Neuron (in vitro differentiated cells): ENCODE measurements at regions not wholly inside any gene's neighbourhood (a gene's known extent, or its start where the extent isn't known, plus 50 kb on each side); places are given as distances from the start of the nearest gene placed in this dataset.
"Not testable (repeated sequence)": the region's sequence is repeated elsewhere in the genome, so short reads cannot be mapped to it uniquely, and the experiment has no call there.

Experiments used
- H2AFZ ChIP-seq: one replicate; pipeline ENCODE4 v1.6.1; 2013; ENCODE audit warnings: low read depth, mild to moderate bottlenecking, inconsistent platforms, low read length, moderate library complexity
- H3K27me3 ChIP-seq: one replicate; pipeline ENCODE4 v1.6.1; 2013; ENCODE audit warnings: low read length; ENCODE audit not compliant: insufficient read depth
- H3K36me3 ChIP-seq: one replicate; pipeline ENCODE4 v1.6.1; 2013; ENCODE audit warnings: low read length; ENCODE audit not compliant: insufficient read depth
- H3K4me1 ChIP-seq: one replicate; pipeline ENCODE4 v1.6.1; 2013; ENCODE audit warnings: low read length; ENCODE audit not compliant: insufficient read depth
- H3K4me3 ChIP-seq: 2 replicates; pipeline ENCODE4 v1.5.1; 2013; ENCODE audit warnings: mild to moderate bottlenecking, low read length, moderate library complexity
- H3K9me3 ChIP-seq: one replicate; pipeline ENCODE4 v1.6.1; 2013; ENCODE audit warnings: low read length

DNA sequence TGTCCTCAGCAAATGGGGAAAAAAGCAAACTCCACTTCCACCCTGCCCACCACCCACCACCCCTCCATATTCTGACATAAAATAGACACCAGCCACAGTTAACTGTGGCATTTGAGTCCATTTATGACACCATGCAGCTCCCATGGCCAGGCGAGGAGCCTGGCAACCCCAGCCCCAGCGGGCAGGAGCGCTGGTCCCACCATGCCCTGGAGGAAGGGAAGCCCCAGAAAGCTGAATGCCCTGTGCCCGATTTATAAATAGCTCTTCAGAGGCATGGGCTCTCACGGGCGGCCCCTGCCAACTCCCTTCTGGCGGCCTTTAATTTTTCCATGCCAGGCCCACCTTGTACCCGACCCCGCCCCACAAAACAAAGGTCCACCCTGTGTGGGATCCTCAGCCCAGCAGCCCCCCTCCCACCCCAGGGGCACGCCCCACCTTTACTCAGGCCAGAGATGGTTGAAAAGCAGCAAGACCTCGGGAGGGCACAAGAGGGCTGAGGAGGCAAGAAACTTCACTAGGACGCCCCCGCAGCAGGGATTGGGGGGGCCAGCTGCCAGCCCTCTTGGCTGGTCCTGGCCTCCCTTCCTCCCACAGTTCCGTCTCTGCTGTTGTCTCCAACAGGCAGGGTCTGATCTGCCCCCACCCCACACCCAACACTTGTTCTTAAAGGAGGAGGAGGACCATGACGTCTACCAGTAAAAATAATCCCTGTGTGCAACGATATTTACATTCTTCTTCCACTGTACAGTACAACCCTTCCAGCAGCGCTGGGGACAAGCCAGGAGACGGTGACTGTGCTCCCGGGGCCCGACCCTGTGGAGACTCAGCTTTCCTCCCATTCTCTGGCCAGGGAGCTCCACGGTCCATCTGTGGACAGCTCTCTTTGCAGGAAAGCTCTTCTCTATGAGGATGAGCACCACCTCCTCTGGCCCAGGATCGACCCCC, 115.6 kb upstream of the CDYL start:
- H3K36me3 ChIP-seq: no peaks in the 10 kb centered on the region
- no peaks in the 10 kb centered on the region for H3K9me3 ChIP-seq
- no peaks in the 10 kb centered on the region for H3K4me1 ChIP-seq
- H3K4me3 ChIP-seq: no peak overlapping the region
- H3K27me3 ChIP-seq: no peaks in the 10 kb centered on the region
- H2AFZ ChIP-seq: no peak overlapping the region

DNA sequence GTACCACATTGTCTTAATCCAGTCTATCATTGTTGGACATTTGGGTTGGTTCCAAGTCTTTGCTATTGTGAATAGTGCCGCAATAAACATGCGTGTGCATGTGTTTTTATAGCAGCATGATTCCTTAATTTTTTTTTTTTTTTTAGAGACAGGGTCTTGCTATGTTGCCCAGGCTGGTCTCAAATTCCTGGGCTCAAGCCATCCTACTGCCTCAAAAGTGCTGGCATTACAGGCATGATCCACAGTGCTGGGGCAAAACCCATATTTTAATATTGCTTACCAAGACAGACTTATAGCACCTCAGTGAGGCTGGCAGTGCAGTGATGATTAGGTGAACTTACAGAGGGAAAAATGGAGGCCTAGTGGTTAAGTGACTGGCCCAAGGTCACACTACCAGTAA, 116.5 kb upstream of the CDYL start:
- not testable (repeated sequence) for H2AFZ ChIP-seq, H3K27me3 ChIP-seq, H3K4me1 ChIP-seq, H3K4me3 ChIP-seq, H3K9me3 ChIP-seq, H3K36me3 ChIP-seq

DNA sequence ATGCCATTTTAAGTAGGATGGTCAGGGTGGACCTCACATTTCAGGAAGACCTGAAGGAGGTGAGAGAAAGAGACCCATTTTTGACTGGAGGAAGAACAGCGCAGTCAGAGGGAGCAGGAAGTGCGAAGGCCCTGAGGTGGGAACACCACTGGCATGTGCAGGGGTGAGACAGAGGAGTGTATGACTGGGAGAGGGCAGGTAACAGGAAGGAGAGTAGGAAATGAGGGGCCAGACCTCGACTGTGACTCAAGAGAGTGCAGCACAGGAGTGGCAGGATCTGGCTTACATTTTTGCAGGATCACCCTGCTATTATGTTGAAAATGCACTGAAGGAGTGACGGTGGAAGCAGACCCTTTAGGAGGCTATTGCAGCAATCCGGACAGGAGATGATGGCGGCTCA, 117.7 kb upstream of the CDYL start:
- no peak overlapping the region for H2AFZ ChIP-seq
- no peak overlapping the region for H3K4me3 ChIP-seq
- no peaks in the 10 kb centered on the region for H3K4me1 ChIP-seq
- no peaks in the 10 kb centered on the region for H3K36me3 ChIP-seq
- H3K9me3 ChIP-seq: no peaks in the 10 kb centered on the region
- H3K27me3 ChIP-seq: no peaks in the 10 kb centered on the region

DNA sequence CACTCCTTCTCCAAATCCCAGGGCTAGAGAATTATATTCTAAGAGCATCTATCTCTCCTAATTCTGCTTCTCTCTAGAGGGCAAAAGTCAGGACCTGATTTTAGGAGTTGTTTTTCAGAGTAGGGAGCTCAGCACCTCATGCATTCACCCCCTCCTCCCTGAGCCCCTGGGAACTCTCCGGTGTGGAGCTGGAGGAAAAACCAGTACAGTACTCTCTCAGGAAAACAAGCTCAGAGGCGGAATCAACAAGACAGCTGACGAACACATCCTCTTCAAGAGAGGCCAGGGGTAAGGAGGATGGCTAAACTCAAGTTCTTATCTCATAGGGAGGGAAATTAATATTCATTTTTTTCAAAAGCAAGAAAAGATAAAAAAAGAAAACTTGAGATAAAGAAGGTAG, 120.1 kb upstream of the CDYL start:
- Histone ChIP-seq H3K27me3 (no peaks in the 10 kb centered on the region), H3K4me1 (no peaks in the 10 kb centered on the region), H3K4me3 (no peak overlapping the region), H2AFZ (no peak overlapping the region), H3K9me3 (no peaks in the 10 kb centered on the region), H3K36me3 (no peaks in the 10 kb centered on the region)

DNA sequence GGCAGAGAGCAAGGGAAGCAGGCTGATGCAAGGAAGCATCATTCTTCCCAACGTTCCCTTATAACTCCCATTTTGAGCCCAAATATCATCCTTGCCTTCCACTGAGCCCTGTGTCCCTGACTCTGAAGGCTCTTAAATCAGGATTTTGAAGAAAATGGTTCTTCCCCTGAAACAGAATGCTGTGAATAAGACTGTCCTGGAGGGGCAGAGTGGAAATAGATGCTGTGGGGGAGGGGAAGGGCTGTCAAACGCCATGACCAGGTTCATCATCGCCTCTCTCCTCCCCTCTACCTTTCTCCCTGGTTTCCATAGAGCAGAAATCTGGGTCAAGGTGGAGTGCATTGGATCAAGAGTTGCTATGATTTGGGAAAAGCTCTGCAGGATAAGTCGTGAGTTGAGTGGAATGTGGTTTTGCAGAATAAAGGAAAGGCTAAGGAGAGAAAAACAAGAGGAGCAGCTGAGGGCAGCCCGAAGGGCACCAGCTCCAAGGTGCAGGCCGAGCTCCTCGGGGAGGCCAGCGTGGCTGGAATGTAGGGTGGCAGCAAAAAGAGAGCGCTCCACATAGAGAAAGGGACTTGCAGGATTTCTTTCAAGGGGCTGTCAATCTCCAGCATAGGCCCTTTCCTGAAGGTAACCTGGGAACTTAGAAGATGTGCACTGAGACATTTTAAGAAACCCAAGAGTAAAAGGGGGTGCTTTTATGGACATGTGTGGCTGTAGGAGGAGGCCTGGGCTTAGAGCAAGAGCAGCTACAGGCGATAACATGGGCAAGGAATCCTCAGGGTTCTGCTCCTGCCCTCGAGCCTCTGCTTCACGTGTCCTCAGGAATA, 120.8 kb upstream of the CDYL start:
- Histone ChIP-seq H2AFZ (no peak overlapping the region), H3K27me3 (no peaks in the 10 kb centered on the region), H3K4me1 (no peaks in the 10 kb centered on the region), H3K4me3 (no peak overlapping the region), H3K9me3 (no peaks in the 10 kb centered on the region), H3K36me3 (no peaks in the 10 kb centered on the region)

DNA sequence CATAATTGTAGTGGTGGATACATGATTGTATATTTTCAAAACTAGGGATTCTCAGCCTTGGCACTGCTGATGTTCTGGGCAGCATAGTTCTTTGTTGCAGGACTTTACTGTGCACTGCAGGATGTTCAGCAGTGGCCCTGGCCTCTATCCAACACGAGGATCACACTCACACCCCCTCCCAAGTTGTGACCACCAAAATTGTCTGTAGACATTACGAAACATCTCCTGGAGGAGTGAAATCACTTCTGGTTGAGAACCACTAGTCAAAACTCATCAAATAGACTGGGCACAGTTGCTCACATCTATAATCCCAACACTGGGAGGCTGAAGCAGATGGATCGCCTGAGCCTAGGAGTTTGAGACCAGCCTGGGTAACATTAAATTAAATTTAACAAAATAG, 123.1 kb upstream of the CDYL start:
- Histone ChIP-seq H3K36me3 (no peaks in the 10 kb centered on the region), H3K4me1 (no peaks in the 10 kb centered on the region), H2AFZ (no peak overlapping the region), H3K27me3 (no peaks in the 10 kb centered on the region), H3K4me3 (no peak overlapping the region), H3K9me3 (no peaks in the 10 kb centered on the region)

DNA sequence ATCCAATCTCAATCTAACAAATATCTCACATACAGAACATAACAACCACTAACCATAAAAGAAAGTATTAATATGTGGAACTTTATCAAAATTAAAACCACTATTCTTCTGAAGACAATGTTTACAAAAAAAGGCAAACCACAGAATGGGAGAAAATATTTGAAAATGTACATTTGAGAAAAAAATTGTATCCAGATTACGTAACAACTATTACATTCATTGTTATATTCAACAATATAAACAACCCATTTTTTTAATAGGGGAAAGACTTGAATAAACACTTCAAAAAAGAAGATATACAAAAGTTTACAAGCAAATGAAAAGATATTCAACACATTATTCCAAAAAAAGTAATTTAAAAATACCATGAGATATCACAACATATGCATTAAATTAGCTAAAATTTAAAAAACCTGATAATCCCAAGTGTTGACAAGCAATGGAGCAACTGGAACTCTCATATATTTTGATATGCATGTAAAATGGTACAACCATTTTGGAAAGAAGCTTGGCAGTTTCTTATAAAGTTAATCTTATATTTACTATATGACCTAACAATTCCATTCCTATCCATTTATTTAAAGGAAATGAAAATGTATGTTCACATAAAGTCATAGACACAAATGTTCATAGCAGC, 124.3 kb upstream of the CDYL start:
- no peaks in the 10 kb centered on the region for H3K27me3 ChIP-seq
- no peaks in the 10 kb centered on the region for H3K36me3 ChIP-seq
- no peak overlapping the region for H2AFZ ChIP-seq
- H3K4me1 ChIP-seq: peaks cover 3% of the 10 kb centered on the region
- H3K4me3 ChIP-seq: no peak overlapping the region
- H3K9me3 ChIP-seq: no peaks in the 10 kb centered on the region

DNA sequence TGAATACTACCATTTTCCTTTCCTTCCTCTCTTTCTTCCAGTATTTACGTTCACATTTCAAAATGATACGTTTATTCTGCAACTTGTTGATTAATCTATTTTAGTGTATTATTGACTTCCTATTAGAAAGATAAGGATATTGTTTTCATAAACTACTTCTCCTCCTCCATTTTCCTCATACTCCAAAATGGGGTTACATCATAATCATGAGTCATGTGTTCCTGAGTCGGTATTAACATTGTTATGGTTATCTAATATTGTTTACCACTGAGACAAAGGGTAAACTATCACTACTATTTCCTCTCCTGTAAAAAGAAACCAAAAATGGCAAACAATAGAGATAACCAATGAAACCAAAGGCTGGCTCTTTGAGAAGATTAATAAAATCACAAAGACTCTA, 126.5 kb upstream of the CDYL start:
- H3K4me3 ChIP-seq: no peak overlapping the region
- no peak overlapping the region for H2AFZ ChIP-seq
- no peaks in the 10 kb centered on the region for H3K9me3 ChIP-seq
- H3K4me1 ChIP-seq: peaks cover 3% of the 10 kb centered on the region
- H3K27me3 ChIP-seq: no peaks in the 10 kb centered on the region
- H3K36me3 ChIP-seq: no peaks in the 10 kb centered on the region

DNA sequence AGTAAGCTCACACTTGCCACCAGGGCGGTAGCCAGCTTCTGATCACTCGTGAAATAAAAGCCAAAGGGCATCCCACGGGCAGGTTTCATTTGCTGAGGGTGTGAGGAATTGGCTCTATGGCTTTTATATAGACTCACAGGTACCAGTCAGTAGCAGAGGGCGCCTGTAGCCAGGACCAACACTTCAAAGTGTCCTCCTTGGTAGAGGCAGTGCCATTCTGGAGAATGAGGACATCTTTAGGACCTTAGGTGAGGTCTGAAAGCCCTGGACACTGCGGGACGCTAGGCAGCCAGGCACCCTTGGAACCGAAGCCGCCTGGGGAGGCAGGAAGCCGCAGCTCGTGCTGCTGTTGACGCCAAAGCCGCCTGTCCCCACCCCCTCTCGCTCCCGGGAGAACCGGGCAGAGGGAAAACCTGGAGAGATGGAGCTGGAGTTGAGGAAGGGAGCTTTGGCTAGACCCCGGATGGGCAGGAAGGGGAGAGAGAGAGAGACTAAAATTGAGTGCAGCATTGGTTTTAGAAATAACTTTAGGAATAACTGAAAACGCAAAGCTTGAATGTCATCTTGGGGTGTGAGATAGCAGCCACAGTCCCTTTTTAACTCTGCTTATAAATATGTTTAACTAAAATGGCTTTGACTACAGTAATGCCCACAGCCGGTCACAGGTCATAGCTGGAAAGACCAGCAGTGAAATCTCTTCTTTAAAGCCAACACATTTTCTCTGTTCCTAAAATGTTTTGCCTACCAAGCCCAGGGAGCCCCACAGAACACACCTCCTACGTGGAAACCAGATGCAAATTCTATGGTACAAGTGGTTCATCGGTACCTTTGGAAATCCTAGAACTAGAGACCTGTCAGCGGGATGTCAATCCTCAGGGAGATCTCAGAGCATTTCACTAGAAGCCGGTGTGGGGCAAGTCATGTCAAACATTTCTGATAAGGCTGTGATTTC, 128.5 kb upstream of the CDYL start:
- peak overlapping the region; percentile 67 for H2AFZ ChIP-seq
- peak overlapping the region; percentile 42 for H3K4me3 ChIP-seq
- no peaks in the 10 kb centered on the region for H3K9me3 ChIP-seq
- peaks cover 3% of the 10 kb centered on the region for H3K4me1 ChIP-seq
- H3K36me3 ChIP-seq: no peaks in the 10 kb centered on the region
- H3K27me3 ChIP-seq: no peaks in the 10 kb centered on the region

DNA sequence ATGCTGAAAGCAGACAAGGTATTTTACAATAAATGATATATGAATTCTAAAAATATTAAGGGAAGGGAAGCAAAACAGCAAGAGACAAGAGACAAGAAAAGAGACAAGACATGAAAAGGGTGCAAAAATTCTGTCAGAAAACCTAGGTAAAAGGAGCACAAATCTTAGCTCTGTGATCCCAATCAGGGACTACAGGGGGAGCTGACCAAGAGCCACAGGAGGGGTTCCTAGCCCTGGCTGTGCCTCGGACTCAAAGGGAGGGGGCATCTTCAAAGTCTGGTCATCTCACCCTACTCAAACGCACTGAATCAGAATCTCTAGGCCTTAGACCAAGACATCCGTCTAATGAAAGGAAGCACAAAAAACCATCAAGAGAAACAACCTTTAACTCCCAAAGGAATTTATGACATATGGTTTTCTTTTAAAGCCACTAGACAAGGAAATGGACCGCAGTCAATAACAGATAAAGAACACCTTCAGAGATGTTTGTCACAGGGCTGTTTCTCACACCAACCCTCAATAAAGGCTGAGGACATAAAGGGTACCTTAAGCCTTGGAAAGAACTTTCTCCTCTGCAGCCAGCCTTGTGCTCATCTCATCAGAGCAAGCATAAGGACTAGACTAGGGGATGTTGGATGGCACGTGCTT, 130.4 kb upstream of the CDYL start:
- no peak overlapping the region for H3K4me3 ChIP-seq
- no peaks in the 10 kb centered on the region for H3K9me3 ChIP-seq
- no peaks in the 10 kb centered on the region for H3K27me3 ChIP-seq
- peaks cover 3% of the 10 kb centered on the region for H3K4me1 ChIP-seq
- H3K36me3 ChIP-seq: no peaks in the 10 kb centered on the region
- H2AFZ ChIP-seq: no peak overlapping the region

DNA sequence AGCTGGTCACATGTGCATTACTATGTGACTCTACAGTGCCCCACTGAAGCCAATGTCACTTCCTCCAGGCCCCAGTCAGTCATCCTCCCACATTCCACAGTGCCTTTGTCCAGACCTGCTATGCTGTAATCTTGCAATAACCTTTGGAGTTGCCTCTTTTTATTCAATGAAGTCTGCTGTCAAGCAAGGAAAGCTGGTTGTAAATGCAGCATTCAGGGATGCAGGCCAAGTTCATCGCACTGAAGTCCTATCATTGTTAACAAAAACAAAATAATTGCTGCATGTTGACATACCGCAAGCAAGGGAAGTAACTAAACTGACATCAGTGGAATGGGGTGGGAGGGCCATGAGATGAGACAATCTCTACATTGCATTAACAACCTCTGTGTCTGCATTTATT, 131.2 kb upstream of the CDYL start:
- Histone ChIP-seq H3K4me3 (no peak overlapping the region), H3K9me3 (no peaks in the 10 kb centered on the region), H3K4me1 (peaks cover 3% of the 10 kb centered on the region), H2AFZ (no peak overlapping the region), H3K36me3 (no peaks in the 10 kb centered on the region), H3K27me3 (no peaks in the 10 kb centered on the region)

DNA sequence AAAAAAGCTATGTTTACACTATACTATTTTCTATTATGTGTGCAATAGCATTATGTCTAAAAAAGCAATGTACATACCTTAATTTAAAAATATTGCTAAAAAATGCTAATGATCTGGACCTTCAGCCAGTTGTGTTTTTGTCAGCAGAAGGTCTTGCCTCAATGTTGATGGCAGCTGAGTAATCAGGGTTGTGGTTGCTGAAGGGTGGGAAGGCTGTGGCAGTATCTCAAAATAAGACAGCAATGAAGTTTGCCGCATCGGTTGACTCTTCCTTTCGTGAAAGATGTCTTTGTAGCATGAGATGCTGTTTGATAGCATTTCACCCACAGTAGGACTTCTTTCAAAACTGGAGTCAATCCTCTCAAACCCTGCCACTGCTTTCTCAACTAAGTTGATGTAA, 134.7 kb upstream of the CDYL start:
- no peaks in the 10 kb centered on the region for H3K9me3 ChIP-seq
- no peaks in the 10 kb centered on the region for H3K27me3 ChIP-seq
- no peaks in the 10 kb centered on the region for H3K4me1 ChIP-seq
- no peaks in the 10 kb centered on the region for H3K36me3 ChIP-seq
- no peak overlapping the region for H2AFZ ChIP-seq
- no peak overlapping the region for H3K4me3 ChIP-seq
